ENCODE measurements at regions not wholly inside any gene's neighbourhood (a gene's known extent, or its start where the extent isn't known, plus 50 kb on each side); places are given as distances from the start of the nearest gene placed in this dataset.
A peak's percentile ranks its signal among the peaks of the same experiment; 100 is the strongest.
"Not testable (repeated sequence)": the region's sequence is repeated elsewhere in the genome, so short reads cannot be mapped to it uniquely, and the experiment has no call there.

- H3K9me3 ChIP-seq (ENCODE audit: control insufficient read depth, insufficient read depth, low read depth, low read length); H3K27ac ChIP-seq (ENCODE audit: low read depth, low read length); H3K4me1 ChIP-seq (ENCODE audit: control insufficient read depth, insufficient read depth, low read length); H3K36me3 ChIP-seq (ENCODE audit: control insufficient read depth, insufficient read depth, low read length); H3K9ac ChIP-seq (ENCODE audit: low read length): not testable (repeated sequence)
- Histone ChIP-seq H3K27me3 (ENCODE audit: control insufficient read depth, insufficient read depth, low read length) (peaks cover 66% of the 10 kb centered on the region), H3K4me3 (ENCODE audit: low read depth, low read length) (peak overlapping the region; percentile 61)
Observed at GRCh38 chr9:62838024-62838718, 1648.3 kb downstream of the SPATA31A7 start.

DNA sequence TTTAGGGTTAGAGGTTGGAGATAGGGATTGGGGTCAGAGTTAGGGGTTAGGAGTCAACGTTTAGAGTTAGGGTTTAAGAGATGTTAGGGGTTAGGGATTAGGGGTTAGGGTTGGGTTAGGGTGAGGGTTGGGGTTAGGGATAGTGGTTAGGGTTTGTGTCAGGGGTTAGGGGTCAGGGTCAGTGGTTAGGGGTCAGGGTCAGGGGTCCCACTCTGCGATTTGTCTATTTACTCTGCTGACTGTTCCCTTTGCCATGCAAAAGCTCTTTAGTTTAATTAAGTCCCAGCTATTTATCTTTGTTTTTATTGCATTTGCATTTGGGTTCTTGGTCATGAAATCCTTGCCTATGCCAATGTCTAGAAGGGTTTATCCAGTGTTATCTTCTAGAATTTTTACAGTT, 1649.3 kb downstream of the SPATA31A7 start:
- H3K27me3 ChIP-seq (ENCODE audit: control insufficient read depth, insufficient read depth, low read length) = peaks cover 65% of the 10 kb centered on the region

GRCh38 chr9:62843145-62843544, 1653.3 kb downstream of the SPATA31A7 start:
- H3K27ac ChIP-seq (ENCODE audit: low read depth, low read length); H3K4me3 ChIP-seq (ENCODE audit: low read depth, low read length); H3K36me3 ChIP-seq (ENCODE audit: control insufficient read depth, insufficient read depth, low read length); H3K9ac ChIP-seq (ENCODE audit: low read length); H3K9me3 ChIP-seq (ENCODE audit: control insufficient read depth, insufficient read depth, low read depth, low read length); H3K4me1 ChIP-seq (ENCODE audit: control insufficient read depth, insufficient read depth, low read length): not testable (repeated sequence)
- peaks cover 52% of the 10 kb centered on the region for H3K27me3 ChIP-seq (ENCODE audit: control insufficient read depth, insufficient read depth, low read length)

More for the DNA sequence above, 1649.3 kb downstream of the SPATA31A7 start:
- H3K36me3 ChIP-seq (ENCODE audit: control insufficient read depth, insufficient read depth, low read length); H3K27ac ChIP-seq (ENCODE audit: low read depth, low read length); H3K9me3 ChIP-seq (ENCODE audit: control insufficient read depth, insufficient read depth, low read depth, low read length); H3K4me3 ChIP-seq (ENCODE audit: low read depth, low read length); H3K4me1 ChIP-seq (ENCODE audit: control insufficient read depth, insufficient read depth, low read length); H3K9ac ChIP-seq (ENCODE audit: low read length): not testable (repeated sequence)

DNA sequence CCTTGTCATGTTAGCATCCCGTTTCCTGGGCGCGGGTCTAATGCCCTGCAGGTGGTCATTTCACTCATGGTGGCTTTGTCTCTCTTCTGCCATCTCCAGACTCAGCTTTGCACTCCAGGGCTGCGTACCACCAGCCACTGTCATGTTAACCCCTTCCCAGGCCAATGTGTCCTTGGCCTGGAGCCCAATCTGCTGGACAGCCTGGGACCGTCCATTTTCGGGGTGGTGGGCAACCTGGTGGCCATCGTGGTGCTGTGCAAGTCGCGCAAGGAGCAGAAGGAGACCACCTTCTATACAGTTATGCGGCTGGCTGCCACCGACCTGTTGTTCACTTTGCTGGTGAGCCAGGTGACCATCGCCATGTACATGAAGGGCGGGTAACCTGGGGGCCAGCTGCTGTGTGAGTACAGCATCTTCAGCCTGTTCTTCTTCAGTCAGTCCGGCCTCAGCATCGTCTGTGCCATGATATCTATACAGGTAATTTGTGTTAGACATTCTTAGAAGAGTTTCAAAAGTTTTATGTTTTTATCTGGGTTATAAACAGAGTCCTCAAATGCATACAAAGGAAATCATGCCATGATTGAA, 1654.0 kb downstream of the SPATA31A7 start:
- not testable (repeated sequence) for H3K9me3 ChIP-seq (ENCODE audit: control insufficient read depth, insufficient read depth, low read depth, low read length); H3K9ac ChIP-seq (ENCODE audit: low read length); H3K27ac ChIP-seq (ENCODE audit: low read depth, low read length); H3K4me3 ChIP-seq (ENCODE audit: low read depth, low read length); H3K36me3 ChIP-seq (ENCODE audit: control insufficient read depth, insufficient read depth, low read length); H3K4me1 ChIP-seq (ENCODE audit: control insufficient read depth, insufficient read depth, low read length)
- peaks cover 51% of the 10 kb centered on the region for H3K27me3 ChIP-seq (ENCODE audit: control insufficient read depth, insufficient read depth, low read length)

- H3K36me3 ChIP-seq (ENCODE audit: control insufficient read depth, insufficient read depth, low read length); H3K4me3 ChIP-seq (ENCODE audit: low read depth, low read length); H3K27ac ChIP-seq (ENCODE audit: low read depth, low read length); H3K4me1 ChIP-seq (ENCODE audit: control insufficient read depth, insufficient read depth, low read length); H3K9ac ChIP-seq (ENCODE audit: low read length); H3K9me3 ChIP-seq (ENCODE audit: control insufficient read depth, insufficient read depth, low read depth, low read length): not testable (repeated sequence)
- peaks cover 46% of the 10 kb centered on the region for H3K27me3 ChIP-seq (ENCODE audit: control insufficient read depth, insufficient read depth, low read length)
Observed at GRCh38 chr9:62844681-62845185, 1654.9 kb downstream of the SPATA31A7 start.

DNA sequence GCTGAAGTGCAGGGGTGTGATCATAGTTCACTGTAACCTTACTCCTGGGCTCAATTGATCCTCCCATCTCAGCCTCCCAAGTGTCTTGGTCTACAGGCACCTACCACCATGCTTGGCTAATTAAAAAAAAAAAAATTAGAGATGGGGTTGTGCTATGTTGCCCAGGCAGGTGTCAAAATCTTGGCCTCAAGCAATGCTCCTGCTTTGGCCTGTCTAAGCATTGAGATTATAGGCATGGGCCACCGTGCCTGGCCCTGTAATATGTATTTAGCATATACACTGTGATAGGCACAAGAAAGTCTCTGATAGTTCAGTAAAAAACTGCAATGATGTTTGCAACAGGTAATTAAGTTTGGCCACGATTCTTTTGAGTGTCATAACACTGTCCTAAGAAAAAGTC, 1658.4 kb downstream of the SPATA31A7 start:
- H3K27ac ChIP-seq (ENCODE audit: low read depth, low read length); H3K4me1 ChIP-seq (ENCODE audit: control insufficient read depth, insufficient read depth, low read length); H3K9ac ChIP-seq (ENCODE audit: low read length); H3K9me3 ChIP-seq (ENCODE audit: control insufficient read depth, insufficient read depth, low read depth, low read length); H3K36me3 ChIP-seq (ENCODE audit: control insufficient read depth, insufficient read depth, low read length); H3K4me3 ChIP-seq (ENCODE audit: low read depth, low read length): not testable (repeated sequence)
- peaks cover 54% of the 10 kb centered on the region for H3K27me3 ChIP-seq (ENCODE audit: control insufficient read depth, insufficient read depth, low read length)

DNA sequence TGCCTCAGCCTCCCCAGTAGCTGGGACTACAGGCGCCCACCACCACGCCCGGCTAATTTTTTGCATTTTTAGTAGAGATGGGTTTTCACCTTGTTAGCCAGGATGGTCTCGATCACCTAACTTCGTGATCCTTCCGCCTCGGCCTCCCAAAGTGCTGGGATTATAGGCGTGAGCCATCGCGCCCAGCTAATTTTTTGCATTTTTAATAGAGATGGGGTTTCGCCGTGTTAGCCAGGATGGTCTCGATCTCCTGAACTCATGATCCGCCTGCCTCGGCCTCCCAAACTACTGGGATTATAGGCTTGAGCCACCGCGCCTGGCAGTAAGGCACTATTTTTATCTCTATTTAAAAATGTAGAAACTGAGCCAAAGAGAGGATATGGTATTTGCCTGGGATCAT, 1660.2 kb downstream of the SPATA31A7 start:
- H3K27me3 ChIP-seq (ENCODE audit: control insufficient read depth, insufficient read depth, low read length) = peaks cover 49% of the 10 kb centered on the region
- not testable (repeated sequence) for H3K9me3 ChIP-seq (ENCODE audit: control insufficient read depth, insufficient read depth, low read depth, low read length); H3K4me3 ChIP-seq (ENCODE audit: low read depth, low read length); H3K4me1 ChIP-seq (ENCODE audit: control insufficient read depth, insufficient read depth, low read length); H3K27ac ChIP-seq (ENCODE audit: low read depth, low read length); H3K36me3 ChIP-seq (ENCODE audit: control insufficient read depth, insufficient read depth, low read length); H3K9ac ChIP-seq (ENCODE audit: low read length)

GRCh38 chr9:62857280-62857679, 1667.4 kb downstream of the SPATA31A7 start:
- H3K9ac ChIP-seq (ENCODE audit: low read length); H3K36me3 ChIP-seq (ENCODE audit: control insufficient read depth, insufficient read depth, low read length); H3K4me1 ChIP-seq (ENCODE audit: control insufficient read depth, insufficient read depth, low read length); H3K9me3 ChIP-seq (ENCODE audit: control insufficient read depth, insufficient read depth, low read depth, low read length); H3K27ac ChIP-seq (ENCODE audit: low read depth, low read length); H3K4me3 ChIP-seq (ENCODE audit: low read depth, low read length): not testable (repeated sequence)
- peaks cover 57% of the 10 kb centered on the region for H3K27me3 ChIP-seq (ENCODE audit: control insufficient read depth, insufficient read depth, low read length)

DNA sequence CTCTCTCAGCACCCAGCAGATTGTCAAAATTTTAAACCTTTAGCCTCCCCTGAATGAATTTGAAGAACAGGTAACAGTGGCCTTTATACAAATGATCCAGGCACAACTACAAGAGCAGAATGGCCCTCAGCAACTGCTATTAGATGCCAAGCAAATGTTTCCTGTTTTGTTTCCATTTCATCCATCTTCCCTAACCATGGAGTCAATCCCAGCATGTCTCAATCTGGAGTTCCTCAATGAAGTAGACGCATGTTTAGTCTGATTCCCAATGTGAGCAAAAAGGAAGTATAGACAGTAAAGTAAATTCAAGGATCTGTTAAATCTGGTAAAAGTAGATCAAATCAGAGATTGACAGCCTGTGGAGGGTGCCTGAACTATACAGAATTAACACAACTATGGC, 1668.4 kb downstream of the SPATA31A7 start:
- H3K4me3 ChIP-seq (ENCODE audit: low read depth, low read length); H3K27ac ChIP-seq (ENCODE audit: low read depth, low read length); H3K4me1 ChIP-seq (ENCODE audit: control insufficient read depth, insufficient read depth, low read length); H3K9ac ChIP-seq (ENCODE audit: low read length); H3K36me3 ChIP-seq (ENCODE audit: control insufficient read depth, insufficient read depth, low read length); H3K9me3 ChIP-seq (ENCODE audit: control insufficient read depth, insufficient read depth, low read depth, low read length): not testable (repeated sequence)
- H3K27me3 ChIP-seq (ENCODE audit: control insufficient read depth, insufficient read depth, low read length) = peaks cover 59% of the 10 kb centered on the region

GRCh38 chr9:62860939-62861860, 1671.4 kb downstream of the SPATA31A7 start:
- not testable (repeated sequence) for H3K9me3 ChIP-seq (ENCODE audit: control insufficient read depth, insufficient read depth, low read depth, low read length); H3K4me1 ChIP-seq (ENCODE audit: control insufficient read depth, insufficient read depth, low read length); H3K36me3 ChIP-seq (ENCODE audit: control insufficient read depth, insufficient read depth, low read length); H3K4me3 ChIP-seq (ENCODE audit: low read depth, low read length); H3K9ac ChIP-seq (ENCODE audit: low read length); H3K27ac ChIP-seq (ENCODE audit: low read depth, low read length)
- peaks cover 74% of the 10 kb centered on the region for H3K27me3 ChIP-seq (ENCODE audit: control insufficient read depth, insufficient read depth, low read length)

DNA sequence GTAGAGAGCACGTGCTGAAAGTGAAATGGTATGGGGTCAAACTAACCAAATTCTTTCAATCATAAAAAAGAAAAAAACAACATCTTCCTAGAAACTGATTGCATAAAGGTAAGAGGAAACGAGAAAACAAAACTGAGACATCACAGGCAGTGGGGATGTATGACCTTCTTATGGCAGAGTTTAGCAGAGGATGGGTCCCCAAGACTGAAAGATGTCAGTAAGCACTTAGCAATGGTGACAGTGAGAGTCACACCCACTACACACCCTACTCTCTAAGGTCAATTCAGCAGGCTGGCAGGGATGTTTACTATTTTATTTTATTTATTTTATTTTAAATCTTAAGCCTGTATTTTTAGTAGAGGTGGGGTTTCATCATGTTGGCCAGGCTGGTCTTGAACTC, 1672.3 kb downstream of the SPATA31A7 start:
- H3K27me3 ChIP-seq (ENCODE audit: control insufficient read depth, insufficient read depth, low read length) = peaks cover 77% of the 10 kb centered on the region
- H3K9ac ChIP-seq (ENCODE audit: low read length); H3K4me1 ChIP-seq (ENCODE audit: control insufficient read depth, insufficient read depth, low read length): not testable (repeated sequence)

More for the DNA sequence above, 1672.3 kb downstream of the SPATA31A7 start:
- H3K9me3 ChIP-seq (ENCODE audit: control insufficient read depth, insufficient read depth, low read depth, low read length); H3K36me3 ChIP-seq (ENCODE audit: control insufficient read depth, insufficient read depth, low read length); H3K27ac ChIP-seq (ENCODE audit: low read depth, low read length); H3K4me3 ChIP-seq (ENCODE audit: low read depth, low read length): not testable (repeated sequence)
